ENCODE measurements at regions not wholly inside any gene's neighbourhood (a gene's known extent, or its start where the extent isn't known, plus 50 kb on each side); places are given as distances from the start of the nearest gene placed in this dataset.

DNA sequence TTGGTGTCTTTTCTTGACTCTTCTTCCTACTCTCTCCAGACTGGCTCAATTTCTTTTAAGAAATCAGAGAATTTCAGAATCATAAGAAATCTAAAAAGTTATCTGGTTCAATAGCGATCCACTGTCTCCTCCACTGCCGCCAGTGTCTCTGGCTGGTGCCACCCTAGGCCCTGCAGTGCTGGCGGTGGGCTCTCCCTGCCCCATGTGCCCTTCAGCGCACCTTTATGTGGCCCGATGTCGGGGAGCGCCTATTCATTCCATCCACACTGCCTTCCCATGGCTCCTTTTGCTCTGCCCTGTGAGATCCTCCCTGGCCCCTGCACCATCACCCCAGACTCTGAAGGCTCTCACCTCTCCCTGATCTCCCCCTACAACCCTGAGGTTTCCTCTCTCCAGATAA, 62.8 kb downstream of the TBXT start:
- Histone ChIP-seq H3K79me2 (replicated peaks; ENCODE audit: insufficient read depth) (no peaks in the 10 kb centered on the region), H3K4me3 (no peak overlapping the region), H3K36me3 (ENCODE audit: insufficient read depth) (0 out of 2 replicates have a peak, but pooled peaks cover 6% of the 10 kb centered on the region), H3K27ac (ENCODE audit: low read depth) (no peak overlapping the region), H3K4me1 (ENCODE audit: insufficient read depth) (no peaks in the 10 kb centered on the region), H4K20me1 (replicated peaks; ENCODE audit: insufficient read depth) (no peaks in the 10 kb centered on the region), H3K9me2 (ENCODE audit: insufficient read depth) (peaks cover 4% of the 10 kb centered on the region; the same call in 1 of the 2 replicates), H2AFZ (no peak overlapping the region), H3K4me2 (no peak overlapping the region), H3F3A (replicated peaks; ENCODE audit: low read depth) (no peaks in the 10 kb centered on the region), H3K27me3 (ENCODE audit: insufficient read depth) (no peaks in the 10 kb centered on the region)
- H3K36me3 Mint-ChIP-seq (ENCODE audit: low read depth) = peaks cover 19% of the 10 kb centered on the region
- no peak overlapping the region for H3K4me3 Mint-ChIP-seq
- DNase-seq (ENCODE audit: low spot score) (no peak), ATAC-seq (no peak)
- no peak for TF ChIP-seq EZH2phosphoT487 (IDR thresholded peaks at IDR 0.05; ENCODE audit: unreplicated experiment)
- no peak for TF ChIP-seq NANOG (IDR thresholded peaks at IDR 0.05; ENCODE audit: borderline replicate concordance)
- TF ChIP-seq ZNF114 (CRISPR knock-in tag; IDR thresholded peaks at IDR 0.05) = no peak
- TF ChIP-seq POLR2AphosphoS5 (IDR thresholded peaks at IDR 0.05; ENCODE audit: low read depth) = no peak
- no peak for TF ChIP-seq EZH2 (IDR thresholded peaks at IDR 0.05; ENCODE audit: low read depth, unreplicated experiment)
- TF ChIP-seq, protein P1, sequence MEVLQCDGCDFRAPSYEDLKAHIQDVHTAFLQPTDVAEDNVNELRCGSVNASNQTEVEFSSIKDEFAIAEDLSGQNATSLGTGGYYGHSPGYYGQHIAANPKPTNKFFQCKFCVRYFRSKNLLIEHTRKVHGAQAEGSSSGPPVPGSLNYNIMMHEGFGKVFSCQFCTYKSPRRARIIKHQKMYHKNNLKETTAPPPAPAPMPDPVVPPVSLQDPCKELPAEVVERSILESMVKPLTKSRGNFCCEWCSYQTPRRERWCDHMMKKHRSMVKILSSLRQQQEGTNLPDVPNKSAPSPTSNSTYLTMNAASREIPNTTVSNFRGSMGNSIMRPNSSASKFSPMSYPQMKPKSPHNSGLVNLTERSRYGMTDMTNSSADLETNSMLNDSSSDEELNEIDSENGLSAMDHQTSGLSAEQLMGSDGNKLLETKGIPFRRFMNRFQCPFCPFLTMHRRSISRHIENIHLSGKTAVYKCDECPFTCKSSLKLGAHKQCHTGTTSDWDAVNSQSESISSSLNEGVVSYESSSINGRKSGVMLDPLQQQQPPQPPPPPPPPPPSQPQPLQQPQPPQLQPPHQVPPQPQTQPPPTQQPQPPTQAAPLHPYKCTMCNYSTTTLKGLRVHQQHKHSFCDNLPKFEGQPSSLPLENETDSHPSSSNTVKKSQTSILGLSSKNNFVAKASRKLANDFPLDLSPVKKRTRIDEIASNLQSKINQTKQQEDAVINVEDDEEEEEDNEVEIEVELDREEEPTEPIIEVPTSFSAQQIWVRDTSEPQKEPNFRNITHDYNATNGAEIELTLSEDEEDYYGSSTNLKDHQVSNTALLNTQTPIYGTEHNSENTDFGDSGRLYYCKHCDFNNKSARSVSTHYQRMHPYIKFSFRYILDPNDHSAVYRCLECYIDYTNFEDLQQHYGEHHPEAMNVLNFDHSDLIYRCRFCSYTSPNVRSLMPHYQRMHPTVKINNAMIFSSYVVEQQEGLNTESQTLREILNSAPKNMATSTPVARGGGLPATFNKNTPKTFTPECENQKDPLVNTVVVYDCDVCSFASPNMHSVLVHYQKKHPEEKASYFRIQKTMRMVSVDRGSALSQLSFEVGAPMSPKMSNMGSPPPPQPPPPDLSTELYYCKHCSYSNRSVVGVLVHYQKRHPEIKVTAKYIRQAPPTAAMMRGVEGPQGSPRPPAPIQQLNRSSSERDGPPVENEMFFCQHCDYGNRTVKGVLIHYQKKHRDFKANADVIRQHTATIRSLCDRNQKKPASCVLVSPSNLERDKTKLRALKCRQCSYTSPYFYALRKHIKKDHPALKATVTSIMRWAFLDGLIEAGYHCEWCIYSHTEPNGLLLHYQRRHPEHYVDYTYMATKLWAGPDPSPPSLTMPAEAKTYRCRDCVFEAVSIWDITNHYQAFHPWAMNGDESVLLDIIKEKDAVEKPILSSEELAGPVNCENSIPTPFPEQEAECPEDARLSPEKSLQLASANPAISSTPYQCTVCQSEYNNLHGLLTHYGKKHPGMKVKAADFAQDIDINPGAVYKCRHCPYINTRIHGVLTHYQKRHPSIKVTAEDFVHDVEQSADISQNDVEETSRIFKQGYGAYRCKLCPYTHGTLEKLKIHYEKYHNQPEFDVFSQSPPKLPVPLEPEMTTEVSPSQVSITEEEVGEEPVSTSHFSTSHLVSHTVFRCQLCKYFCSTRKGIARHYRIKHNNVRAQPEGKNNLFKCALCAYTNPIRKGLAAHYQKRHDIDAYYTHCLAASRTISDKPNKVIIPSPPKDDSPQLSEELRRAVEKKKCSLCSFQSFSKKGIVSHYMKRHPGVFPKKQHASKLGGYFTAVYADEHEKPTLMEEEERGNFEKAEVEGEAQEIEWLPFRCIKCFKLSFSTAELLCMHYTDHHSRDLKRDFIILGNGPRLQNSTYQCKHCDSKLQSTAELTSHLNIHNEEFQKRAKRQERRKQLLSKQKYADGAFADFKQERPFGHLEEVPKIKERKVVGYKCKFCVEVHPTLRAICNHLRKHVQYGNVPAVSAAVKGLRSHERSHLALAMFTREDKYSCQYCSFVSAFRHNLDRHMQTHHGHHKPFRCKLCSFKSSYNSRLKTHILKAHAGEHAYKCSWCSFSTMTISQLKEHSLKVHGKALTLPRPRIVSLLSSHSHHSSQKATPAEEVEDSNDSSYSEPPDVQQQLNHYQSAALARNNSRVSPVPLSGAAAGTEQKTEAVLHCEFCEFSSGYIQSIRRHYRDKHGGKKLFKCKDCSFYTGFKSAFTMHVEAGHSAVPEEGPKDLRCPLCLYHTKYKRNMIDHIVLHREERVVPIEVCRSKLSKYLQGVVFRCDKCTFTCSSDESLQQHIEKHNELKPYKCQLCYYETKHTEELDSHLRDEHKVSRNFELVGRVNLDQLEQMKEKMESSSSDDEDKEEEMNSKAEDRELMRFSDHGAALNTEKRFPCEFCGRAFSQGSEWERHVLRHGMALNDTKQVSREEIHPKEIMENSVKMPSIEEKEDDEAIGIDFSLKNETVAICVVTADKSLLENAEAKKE (CRISPR knock-in tag; IDR thresholded peaks at IDR 0.05) = no peak
- TF ChIP-seq, protein P2, sequence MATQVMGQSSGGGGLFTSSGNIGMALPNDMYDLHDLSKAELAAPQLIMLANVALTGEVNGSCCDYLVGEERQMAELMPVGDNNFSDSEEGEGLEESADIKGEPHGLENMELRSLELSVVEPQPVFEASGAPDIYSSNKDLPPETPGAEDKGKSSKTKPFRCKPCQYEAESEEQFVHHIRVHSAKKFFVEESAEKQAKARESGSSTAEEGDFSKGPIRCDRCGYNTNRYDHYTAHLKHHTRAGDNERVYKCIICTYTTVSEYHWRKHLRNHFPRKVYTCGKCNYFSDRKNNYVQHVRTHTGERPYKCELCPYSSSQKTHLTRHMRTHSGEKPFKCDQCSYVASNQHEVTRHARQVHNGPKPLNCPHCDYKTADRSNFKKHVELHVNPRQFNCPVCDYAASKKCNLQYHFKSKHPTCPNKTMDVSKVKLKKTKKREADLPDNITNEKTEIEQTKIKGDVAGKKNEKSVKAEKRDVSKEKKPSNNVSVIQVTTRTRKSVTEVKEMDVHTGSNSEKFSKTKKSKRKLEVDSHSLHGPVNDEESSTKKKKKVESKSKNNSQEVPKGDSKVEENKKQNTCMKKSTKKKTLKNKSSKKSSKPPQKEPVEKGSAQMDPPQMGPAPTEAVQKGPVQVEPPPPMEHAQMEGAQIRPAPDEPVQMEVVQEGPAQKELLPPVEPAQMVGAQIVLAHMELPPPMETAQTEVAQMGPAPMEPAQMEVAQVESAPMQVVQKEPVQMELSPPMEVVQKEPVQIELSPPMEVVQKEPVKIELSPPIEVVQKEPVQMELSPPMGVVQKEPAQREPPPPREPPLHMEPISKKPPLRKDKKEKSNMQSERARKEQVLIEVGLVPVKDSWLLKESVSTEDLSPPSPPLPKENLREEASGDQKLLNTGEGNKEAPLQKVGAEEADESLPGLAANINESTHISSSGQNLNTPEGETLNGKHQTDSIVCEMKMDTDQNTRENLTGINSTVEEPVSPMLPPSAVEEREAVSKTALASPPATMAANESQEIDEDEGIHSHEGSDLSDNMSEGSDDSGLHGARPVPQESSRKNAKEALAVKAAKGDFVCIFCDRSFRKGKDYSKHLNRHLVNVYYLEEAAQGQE (IDR thresholded peaks at IDR 0.05; ENCODE audit: unreplicated experiment) = no peak
- TF ChIP-seq ZNF331 (CRISPR knock-in tag; IDR thresholded peaks at IDR 0.05; ENCODE audit: low read depth) = no peak
- TF ChIP-seq, protein P3, sequence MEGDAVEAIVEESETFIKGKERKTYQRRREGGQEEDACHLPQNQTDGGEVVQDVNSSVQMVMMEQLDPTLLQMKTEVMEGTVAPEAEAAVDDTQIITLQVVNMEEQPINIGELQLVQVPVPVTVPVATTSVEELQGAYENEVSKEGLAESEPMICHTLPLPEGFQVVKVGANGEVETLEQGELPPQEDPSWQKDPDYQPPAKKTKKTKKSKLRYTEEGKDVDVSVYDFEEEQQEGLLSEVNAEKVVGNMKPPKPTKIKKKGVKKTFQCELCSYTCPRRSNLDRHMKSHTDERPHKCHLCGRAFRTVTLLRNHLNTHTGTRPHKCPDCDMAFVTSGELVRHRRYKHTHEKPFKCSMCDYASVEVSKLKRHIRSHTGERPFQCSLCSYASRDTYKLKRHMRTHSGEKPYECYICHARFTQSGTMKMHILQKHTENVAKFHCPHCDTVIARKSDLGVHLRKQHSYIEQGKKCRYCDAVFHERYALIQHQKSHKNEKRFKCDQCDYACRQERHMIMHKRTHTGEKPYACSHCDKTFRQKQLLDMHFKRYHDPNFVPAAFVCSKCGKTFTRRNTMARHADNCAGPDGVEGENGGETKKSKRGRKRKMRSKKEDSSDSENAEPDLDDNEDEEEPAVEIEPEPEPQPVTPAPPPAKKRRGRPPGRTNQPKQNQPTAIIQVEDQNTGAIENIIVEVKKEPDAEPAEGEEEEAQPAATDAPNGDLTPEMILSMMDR (conservative IDR thresholded peaks at IDR 0.05; ENCODE audit: low read depth in 2 of 2) = no peak
- TF ChIP-seq, protein P4, sequence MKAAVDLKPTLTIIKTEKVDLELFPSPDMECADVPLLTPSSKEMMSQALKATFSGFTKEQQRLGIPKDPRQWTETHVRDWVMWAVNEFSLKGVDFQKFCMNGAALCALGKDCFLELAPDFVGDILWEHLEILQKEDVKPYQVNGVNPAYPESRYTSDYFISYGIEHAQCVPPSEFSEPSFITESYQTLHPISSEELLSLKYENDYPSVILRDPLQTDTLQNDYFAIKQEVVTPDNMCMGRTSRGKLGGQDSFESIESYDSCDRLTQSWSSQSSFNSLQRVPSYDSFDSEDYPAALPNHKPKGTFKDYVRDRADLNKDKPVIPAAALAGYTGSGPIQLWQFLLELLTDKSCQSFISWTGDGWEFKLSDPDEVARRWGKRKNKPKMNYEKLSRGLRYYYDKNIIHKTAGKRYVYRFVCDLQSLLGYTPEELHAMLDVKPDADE (IDR thresholded peaks at IDR 0.05) = no peak
- TF ChIP-seq STAT1 (IDR thresholded peaks at IDR 0.05; ENCODE audit: unreplicated experiment) = no peak
- H3K9me3 Mint-ChIP-seq = peaks cover 25% of the 10 kb centered on the region
- peaks cover 2% of the 10 kb centered on the region for H3K27me3 Mint-ChIP-seq (ENCODE audit: insufficient read depth, low read depth, poor library complexity)
- H3K27ac Mint-ChIP-seq = no peak overlapping the region
- H3K4me1 Mint-ChIP-seq = no peaks in the 10 kb centered on the region

All from GM23338 (cell line).